Inflammatory macrophage treated with lipopolysaccharide for 4 hours (primary cell): ENCODE measurements at regions not wholly inside any gene's neighbourhood (a gene's known extent, or its start where the extent isn't known, plus 50 kb on each side); places are given as distances from the start of the nearest gene placed in this dataset.
"Not testable (repeated sequence)": the region's sequence is repeated elsewhere in the genome, so short reads cannot be mapped to it uniquely, and the experiment has no call there.

Experiments
- DNase-seq: peaks from one replicate; pipeline ENCODE4 v3.0.0-alpha.2; 2020

DNA sequence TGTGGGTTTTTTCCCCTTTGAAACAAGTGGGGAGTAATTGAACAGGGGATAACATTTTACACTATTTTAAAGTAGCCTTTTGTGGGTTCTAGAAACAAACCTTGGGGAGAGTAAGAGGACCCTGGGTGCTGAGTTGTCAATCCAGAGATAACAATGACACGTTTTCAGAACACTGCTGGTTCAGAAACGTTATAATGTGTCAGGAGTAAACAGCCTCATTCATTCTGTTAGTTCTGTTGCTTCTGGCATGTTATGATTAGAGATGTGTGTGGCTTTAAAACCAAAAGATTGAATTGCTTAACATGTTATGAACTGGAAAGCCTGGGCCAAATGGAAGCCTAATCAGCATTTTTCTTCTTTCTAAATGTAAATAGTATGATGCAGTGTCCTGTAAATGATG lies 680.5 kb upstream of the NOVA1 start:
- no peak for DNase-seq

DNA sequence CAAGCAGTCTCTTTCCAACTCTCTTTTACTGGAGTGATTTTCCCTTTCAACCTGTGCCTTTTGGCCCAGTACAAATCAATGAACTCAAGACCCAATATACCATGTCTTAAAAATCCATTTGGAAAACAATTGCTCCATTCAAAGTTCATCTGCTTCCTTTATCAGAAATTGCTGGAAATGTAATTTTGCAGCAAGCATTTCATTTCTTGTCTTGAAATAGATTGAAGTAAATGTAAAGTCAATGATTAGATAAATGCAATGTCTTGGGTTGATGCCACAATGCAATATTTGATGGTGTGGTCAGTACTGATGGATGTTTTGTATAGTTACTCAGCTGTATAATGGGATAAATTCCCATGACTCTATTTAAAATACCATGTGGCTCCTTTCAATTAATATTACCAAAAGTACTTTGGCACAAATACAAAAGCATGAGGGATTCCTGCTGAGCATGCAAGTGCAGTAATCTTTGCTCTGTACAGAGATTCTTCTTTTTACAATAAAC lies 707.7 kb upstream of the NOVA1 start:
- no peak for DNase-seq

DNA sequence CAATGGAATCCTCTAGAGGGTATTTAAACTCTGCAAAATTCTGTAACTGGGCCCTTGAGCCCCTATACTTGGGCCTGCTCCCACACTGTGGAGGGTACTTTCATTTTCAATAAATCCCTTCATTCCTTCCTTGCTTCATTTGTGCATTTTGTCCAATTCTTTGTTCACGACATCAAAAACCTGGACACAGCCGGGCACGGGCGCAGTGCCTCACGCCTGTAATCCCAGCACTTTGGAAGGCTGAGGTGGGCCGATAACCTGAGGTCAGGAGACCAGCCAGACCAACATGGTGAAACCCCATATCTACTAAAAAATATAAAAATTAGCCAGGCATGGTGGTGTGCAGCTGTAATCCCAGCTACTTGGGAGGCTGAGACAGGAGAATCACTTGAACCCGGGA lies 714.9 kb upstream of the NOVA1 start:
- DNase-seq: not testable (repeated sequence)

DNA sequence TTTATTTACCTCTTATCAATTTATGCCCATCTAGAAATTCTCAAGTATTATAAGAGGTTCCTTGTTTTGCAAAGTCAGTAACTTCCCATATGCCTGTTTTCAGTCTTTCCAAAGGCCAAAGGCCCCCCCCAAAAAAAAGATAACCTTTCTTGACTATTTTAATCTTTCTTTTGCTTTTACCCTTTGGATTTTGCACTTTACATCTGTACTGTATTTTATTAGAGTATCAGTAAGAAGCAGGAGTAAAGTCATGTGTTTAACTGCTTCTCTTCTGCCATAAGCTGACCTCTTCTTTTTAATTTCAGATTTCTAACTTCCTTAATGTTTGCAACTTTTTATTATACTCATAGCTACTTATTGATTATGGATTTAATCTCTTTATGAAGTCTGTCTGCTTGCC lies 716.4 kb upstream of the NOVA1 start:
- DNase-seq: no peak

DNA sequence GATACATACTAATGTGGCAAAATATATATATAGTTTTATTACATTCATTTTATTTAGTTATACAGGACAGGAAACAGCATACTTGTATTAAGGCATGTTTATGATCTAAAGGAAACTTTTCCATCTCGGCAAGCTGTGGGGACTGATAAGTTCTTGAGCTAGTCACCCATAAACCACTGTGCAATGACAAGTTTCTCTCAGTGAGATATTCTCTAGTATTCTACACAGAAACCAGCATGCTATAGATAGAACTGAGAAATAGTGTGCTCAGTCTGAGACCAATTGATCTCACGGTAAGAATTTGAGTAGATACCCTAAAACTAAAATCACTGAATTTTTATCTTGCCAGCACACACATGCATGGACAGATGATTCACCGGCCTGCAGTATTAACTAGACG lies 717.6 kb upstream of the NOVA1 start:
- DNase-seq: no peak

DNA sequence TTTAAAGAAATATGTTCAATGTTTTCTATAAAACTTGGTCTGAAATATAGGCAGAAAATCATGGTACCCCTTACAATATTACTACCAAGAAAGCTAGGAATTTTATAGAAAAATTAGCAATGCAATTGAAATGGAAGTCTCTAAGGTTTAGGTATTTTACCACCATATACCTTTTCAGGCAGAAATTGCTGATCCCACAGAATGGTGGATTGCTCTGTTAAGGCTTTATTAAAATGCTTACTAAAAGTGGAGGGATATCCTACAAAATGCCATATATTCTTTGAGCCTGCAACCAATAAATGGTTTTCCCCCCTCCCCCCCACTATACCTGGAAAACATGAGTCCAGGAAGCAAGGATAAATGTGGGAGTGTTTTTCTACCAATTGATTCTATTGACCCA lies 718.1 kb upstream of the NOVA1 start:
- no peak for DNase-seq

DNA sequence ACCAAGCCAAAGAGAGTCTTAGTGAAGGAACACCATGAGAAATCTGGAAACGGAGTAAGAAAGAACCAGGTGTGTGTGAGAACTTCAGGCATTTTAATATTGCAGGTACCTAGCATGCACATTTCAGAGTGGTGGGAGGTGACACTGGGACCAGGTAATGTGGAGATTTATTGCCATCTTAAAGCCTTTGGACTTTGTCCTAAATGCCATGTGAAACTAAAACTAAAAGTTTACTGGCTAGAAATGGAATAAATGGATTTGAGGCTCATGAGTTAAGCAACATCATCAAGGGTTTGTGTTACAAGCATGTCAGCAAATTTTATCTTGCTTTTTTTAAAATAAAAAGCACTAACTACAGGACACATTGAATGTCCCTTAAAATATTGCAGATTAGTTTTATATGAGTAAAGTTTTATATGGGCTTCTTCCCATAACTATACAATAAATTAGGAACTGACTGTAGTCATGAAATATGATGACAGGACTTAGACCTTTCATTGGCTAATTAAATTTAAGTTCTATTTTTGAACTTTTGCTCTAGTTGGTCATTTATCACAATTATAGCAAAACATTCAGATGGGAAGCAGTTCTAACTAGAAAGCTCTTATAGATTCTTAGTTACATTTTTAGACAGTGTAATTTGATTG lies 721.1 kb upstream of the NOVA1 start:
- no peak for DNase-seq

DNA sequence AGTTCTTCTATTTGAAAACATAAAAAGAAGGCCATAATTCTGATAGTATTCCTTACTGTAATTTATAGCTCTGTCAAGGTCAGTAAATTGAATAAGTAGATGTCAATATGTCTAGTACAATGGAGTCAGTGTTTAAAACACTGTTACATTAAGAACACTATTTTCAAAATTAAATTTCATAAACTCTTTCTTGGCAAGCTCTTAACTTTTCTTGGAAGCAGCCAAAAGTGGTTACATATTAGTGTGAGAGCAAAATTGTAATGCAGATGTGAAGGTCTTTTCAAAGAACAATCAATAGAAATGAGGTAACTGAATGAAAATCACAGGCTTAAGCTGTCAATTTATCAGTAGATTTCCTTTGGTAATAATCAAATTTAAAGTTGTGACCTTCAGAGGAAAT lies 722.4 kb upstream of the NOVA1 start:
- no peak for DNase-seq

DNA sequence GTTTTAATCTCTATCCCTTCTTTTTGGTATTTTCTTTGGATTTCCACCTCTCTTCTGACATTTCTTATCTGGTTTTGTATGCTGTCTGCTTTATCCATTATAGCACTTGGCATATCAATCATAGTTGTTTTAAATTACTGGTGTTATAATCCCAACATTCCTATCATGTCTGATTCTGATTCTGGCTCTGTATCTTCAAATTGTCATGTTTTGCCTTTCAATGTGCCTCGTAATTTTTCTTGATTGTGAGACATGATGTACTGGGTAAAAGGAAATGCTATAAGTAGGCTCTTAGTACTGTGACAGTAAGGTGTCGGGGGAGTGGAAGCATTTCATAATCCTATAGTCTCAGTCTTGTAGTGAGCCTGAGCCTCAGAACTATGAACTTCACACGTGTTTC lies 729.3 kb upstream of the NOVA1 start:
- no peak for DNase-seq

DNA sequence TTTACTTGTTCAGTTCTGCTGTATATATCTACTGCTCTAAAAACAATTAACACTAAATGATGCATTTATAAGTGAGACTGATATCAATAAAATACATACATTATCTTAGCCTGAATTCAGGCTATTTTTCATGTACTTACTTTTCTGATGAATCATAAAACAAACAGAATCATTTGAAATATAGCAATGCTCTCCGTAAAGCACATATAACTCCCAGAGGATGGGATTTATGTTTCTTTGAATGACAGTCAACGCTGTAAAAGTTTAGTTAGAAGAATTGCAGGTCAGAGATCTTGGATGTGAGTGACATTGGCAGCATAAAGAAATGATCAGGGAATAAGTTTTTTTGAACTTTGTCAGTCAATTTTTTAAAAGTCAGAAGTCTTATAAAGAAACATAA lies 740.2 kb upstream of the NOVA1 start:
- no peak for DNase-seq

DNA sequence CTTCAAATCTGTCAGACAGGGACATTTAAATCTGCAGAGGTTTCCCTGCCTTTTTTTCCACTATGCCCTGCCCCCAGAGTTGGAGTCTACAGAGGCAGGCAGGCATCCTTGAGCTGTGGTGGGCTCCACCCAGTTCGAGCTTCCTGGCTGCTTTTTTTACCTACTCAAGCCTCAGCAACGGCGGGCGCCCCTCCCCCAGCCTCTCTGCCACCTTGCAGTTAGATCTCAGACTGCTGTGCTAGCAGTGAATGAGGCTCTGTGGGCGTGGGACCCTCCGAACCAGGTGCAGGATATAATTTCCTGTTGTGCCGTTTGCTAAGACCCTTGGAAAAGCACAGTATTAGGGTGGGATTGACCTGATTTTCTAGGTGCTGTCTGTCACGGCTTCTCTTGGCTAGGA lies 765.2 kb upstream of the NOVA1 start:
- not testable (repeated sequence) for DNase-seq

DNA sequence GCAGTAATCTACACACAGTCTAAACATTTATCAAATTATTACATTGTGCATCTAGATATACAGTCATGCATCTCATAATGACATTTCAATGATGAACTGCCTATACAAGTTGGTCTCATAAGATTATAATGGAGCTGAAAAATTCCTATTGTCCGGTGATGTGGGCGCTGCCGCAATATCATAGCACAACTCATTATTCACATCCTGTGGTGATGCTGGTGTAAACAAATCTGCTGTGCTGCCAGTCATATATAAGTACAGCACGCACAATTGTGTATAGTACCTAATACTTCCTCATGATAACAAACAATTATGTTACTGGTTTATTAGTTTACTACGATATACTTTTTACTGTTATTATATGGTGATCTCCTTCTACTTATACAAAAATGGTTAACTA lies 768.8 kb upstream of the NOVA1 start:
- DNase-seq: no peak

DNA sequence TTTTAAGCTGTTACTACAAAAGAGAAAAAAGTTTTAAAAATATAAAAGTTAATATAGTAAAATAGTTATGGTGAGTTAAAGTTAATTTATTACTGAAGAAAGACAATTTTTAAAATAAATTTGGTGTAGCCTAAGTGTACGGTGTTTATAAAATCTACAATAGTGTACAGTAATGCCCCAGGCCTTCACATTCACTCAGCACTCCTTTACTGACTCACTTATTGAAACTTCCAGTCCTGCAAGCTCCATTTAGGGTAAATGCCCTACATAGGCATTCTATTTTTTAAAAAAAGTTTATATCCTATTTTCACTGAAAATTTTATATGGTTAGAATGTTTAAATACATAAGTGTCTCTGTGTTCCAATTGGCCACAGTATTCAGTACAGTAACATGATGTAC lies 769.5 kb upstream of the NOVA1 start:
- DNase-seq: no peak

DNA sequence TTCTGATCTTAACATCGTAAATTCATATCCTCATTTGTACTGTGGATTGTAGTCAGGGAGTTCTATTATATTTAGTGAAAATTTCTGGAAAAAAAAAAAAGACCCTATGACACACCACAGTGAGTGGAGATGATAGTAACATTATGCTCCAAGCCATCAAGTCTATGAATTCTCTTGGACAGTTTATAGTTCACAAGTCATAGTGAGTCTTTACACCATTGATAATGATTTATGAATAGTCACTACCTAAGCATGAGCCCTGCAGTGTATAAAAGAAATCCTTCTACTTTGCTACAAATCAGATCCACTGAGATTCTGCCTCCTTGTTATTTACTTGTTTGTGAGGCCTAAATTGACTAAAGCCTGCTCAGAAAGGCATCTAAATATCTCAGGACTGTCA lies 772.2 kb upstream of the NOVA1 start:
- DNase-seq: no peak

DNA sequence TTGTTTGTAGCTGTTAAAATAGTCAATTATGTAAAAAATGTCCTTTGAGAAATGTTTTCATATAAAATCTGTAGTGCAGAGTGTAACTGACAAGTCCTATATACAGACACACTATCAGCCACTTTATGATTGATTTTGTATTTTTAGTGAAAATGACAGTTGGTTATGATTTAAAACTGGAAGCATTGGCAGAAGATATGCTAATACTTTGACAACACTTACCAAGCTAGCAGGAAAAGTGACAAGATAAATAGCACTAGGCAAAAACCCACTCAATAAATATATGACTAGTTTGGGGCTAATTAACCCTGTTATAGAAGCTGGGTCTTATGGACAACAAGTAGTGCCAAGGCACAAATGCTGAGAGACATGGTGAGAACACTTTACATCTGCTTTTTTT lies 772.9 kb upstream of the NOVA1 start:
- no peak for DNase-seq

DNA sequence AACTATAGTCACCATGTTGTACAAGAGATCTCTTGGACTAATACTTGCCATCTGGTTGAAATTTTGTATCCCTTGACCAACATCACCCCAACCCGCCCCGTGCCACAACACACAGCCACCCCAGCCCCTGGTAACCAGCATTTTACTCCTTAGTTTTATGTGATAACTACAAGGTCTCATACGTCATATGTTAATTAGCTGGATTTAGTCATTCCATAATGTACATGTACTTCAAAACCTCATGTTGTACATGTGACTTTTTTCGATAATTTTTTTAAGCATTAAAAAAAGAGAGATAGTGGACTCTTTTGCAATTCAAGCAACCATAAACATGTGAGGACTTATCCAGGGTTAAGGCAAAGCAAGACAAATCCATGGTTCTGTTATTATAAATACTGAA lies 773.4 kb upstream of the NOVA1 start:
- no peak for DNase-seq

DNA sequence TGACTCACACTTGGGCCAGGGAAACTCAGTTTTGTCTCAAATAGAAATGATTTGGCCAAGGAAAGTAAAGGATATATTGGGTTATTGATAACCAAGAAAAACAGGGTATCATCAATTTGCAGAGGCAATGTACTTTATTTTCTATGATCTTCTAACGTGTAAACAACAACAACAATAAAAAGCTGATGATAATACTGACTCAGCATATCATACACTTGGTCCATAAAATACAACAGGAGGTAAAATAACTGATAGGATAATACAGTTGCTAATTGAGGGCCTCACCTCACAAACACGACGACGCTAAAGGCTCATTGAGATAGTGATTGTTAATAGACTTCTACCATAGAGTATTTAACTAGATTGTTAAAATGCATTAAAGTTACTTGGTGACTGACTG lies 774.0 kb upstream of the NOVA1 start:
- no peak for DNase-seq

DNA sequence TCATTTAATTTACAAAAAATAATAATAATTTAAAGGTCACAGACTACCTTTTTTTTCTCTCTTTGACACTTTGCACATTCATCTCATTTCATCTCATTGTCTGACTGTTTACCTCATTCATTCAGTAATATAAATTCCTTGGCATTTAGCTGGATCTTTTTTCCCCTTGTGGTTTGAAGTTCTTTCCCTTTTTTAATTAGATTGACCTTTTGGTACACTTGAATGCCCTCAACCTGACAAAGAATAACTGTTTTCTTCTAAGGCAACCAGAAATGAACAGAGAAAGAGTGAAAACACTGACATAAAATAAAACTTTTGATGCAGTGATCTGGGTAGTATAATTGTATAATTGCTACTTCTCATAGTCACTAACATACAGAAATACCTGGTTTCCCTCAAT lies 774.9 kb upstream of the NOVA1 start:
- DNase-seq: no peak

DNA sequence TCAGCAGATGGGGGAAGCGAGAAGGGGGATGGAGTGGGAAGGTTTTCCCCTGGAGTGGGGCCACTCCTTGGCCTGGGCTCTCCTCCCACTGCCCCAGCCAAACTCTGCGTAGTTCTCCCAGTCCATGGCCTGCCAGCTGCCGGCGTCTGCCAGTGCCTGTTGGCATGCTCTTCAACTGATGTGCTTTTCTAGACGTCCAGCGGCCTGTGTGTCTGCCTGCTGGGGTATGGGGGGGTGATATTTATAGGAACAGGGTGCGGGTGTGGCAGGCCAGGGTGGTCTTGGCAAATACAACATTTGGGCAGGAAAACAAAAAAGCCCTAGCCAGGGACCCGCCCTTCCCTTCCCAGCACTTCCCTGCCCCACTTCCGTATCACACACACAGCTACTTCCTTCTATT lies 786.3 kb upstream of the NOVA1 start:
- no peak for DNase-seq

DNA sequence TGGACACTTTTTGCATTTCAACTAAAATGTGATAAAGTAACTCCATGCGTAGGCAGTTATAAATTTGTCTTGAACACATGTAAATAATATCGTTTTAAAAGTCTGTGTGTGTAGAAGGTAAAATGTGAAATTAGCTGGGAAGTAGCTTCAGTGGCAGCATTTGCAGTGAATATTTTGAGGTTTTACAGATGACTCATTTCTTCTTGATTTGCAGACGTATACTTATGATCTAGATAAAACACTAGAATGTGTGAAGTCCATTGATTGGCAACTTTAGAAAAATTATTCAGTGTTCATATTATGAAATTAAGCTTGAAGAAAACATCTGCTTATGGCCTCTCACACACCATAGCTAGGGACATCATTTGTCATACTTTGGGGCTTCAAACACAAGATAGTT lies 788.6 kb upstream of the NOVA1 start:
- no peak for DNase-seq

DNA sequence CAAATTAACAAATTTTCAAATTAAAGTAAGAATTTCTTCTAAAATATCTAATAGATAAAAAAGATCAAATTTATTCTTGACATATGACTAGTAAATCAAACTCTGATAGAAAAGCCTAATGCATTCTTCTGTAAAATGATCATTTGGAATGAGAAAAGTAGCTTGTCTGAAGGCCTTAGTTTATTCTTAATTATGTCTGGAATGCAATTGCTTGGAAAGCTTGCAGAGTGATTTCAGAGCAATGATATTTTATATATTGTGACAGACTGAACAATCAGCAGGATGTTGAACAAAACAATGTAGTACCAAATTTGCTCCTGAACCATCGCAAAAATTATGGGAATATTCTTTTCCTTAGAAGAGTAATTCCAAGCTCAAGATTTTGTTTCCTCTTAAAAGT lies 789.6 kb upstream of the NOVA1 start:
- no peak for DNase-seq

DNA sequence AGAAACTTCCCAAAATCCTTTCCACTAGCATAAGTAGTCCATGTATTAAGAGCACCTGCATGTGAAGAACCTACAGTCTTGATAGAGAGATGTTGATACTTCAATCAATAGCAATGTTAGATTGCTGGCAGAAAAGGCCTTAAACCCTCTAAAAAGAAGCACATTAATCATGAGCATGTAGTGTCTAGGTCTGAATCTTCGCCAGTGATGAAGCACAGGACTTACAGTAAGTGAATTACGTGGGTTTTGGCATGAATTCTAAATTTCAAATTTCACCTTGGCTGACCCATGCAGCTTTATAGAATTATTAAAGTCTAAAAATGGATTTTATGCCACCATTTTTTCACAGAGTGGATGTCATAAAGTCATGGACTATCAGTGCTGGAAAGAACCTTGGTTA lies 791.6 kb upstream of the NOVA1 start:
- no peak for DNase-seq

DNA sequence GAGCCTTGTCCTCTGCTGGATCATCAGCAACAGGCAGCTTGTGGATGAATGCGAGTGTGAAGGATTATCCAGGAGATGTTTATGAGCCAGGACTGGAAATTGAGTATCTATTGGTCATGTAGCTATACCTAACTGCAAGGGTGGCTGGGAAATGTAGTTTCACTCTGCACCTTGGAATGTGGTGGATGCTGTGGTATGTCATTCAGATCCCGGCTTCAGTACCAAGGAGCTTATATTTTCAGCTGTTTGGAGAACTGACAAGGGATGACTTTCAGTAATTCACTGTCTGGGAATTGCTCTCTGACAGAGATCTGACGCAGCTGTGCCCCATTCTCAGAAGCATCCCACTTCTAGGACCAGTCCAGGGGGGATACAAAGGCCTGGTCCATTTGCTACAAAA lies 792.3 kb upstream of the NOVA1 start:
- DNase-seq: no peak

DNA sequence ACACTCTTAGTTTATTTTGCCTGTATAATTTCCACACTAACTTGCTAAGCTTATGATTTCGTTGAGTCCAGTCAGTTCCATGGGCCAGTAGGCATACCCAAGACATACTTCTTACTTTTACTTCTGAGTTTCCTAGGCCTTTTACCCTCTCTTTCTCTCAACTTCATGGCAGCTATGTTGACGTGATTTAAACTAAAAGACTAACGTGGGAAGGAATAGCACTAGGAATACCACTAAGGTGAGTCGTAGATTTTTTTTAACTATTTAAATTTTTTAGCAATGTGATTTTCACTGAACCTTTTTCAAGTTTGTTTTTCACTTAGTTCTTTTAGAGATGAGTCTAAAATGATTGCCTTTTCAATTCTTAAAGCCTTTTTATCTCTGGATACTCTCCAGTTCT lies 793.5 kb upstream of the NOVA1 start:
- DNase-seq: no peak

DNA sequence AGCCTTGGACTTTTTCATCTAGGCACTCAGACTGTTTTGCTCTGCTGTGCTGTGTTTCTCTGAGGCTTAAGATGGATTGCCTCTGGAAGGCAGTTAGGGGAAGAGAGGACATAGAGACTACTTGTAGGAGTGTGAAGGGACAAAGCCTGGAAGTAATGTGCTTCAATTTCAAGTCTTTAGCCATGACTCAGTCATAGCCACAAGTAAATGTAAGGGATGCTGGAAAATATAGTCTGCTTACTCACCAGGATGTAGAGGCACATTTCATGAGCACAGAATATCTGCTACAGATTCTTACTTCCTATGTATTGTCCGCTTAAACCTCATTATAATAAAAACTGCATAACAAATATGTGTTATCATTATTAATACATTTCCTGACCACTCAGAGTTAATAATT lies 794.3 kb upstream of the NOVA1 start:
- no peak for DNase-seq

DNA sequence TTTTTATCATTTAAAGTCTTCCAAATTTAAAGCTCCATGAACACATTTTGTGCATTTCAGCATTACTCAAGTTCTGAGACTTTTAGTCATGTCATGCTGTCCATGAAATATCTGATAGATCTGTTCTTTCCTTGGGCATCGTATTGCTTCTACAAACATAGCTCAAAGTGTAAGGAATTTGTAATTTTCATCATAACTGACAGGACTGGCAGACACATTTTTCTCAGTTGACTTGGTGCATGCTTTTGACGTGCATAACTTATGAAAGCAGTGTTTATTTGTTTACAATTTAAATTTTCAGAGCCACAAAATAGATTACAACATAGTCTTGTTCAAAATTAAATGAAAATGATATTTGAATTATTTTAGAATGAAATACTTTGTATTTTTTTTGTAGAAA lies 812.1 kb upstream of the NOVA1 start:
- DNase-seq: no peak
